HEK293 (cell line): ENCODE measurements at regions not wholly inside any gene's neighbourhood (a gene's known extent, or its start where the extent isn't known, plus 50 kb on each side); places are given as distances from the start of the nearest gene placed in this dataset.

Experiments used
- AEBP2 ChIP-seq: fragments of 450-650 bp; formaldehyde crosslinking; IDR thresholded peaks from 2 replicates; pipeline ENCODE4 v1.5.1; 2016; ENCODE audit warnings: missing biosample characterization, missing genetic modification characterization, borderline replicate concordance
- CTCF ChIP-seq: fragments of 450-650 bp; formaldehyde crosslinking; IDR thresholded peaks from 2 replicates; pipeline ENCODE4 v1.5.1; 2016; ENCODE audit warnings: missing biosample characterization, missing genetic modification characterization
- REST ChIP-seq: fragments of 450-650 bp; formaldehyde crosslinking; IDR thresholded peaks from 2 replicates; pipeline ENCODE4 v1.5.1; 2016; ENCODE audit warnings: missing biosample characterization, missing genetic modification characterization
- ZBTB17 ChIP-seq: fragments of 450-650 bp; formaldehyde crosslinking; IDR thresholded peaks from 2 replicates; pipeline ENCODE4 v1.5.1; 2016; ENCODE audit warnings: missing biosample characterization, missing genetic modification characterization
- ZBTB8A ChIP-seq: fragments of 450-650 bp; formaldehyde crosslinking; IDR thresholded peaks from 2 replicates; pipeline ENCODE4 v1.5.1; 2016; ENCODE audit warnings: missing biosample characterization, missing genetic modification characterization
- ZNF121 ChIP-seq: fragments of 450-650 bp; formaldehyde crosslinking; IDR thresholded peaks from 2 replicates; pipeline ENCODE4 v1.5.1; 2016; ENCODE audit warnings: missing biosample characterization, missing genetic modification characterization
- ZNF140 ChIP-seq: fragments of 450-650 bp; formaldehyde crosslinking; IDR thresholded peaks from 2 replicates; pipeline ENCODE4 v1.5.1; 2016; ENCODE audit warnings: missing biosample characterization, missing genetic modification characterization
- ZNF148 ChIP-seq: fragments of 450-650 bp; formaldehyde crosslinking; IDR thresholded peaks from 2 replicates; pipeline ENCODE4 v1.5.0; 2017; ENCODE audit warnings: missing biosample characterization, missing genetic modification characterization, borderline replicate concordance
- ZNF155 ChIP-seq: fragments of 450-650 bp; formaldehyde crosslinking; IDR thresholded peaks from 2 replicates; pipeline ENCODE4 v1.5.1; 2016; ENCODE audit warnings: missing biosample characterization, missing genetic modification characterization
- ZNF362 ChIP-seq: fragments of 450-650 bp; formaldehyde crosslinking; IDR thresholded peaks from 2 replicates; pipeline ENCODE4 v1.5.1; 2016; ENCODE audit warnings: missing biosample characterization, missing genetic modification characterization
- ZNF391 ChIP-seq: fragments of 450-650 bp; formaldehyde crosslinking; IDR thresholded peaks from 2 replicates; pipeline ENCODE4 v1.5.1; 2016; ENCODE audit warnings: low read depth, missing biosample characterization, missing genetic modification characterization, borderline replicate concordance
- ZNF580 ChIP-seq: fragments of 450-650 bp; formaldehyde crosslinking; IDR thresholded peaks from 2 replicates; pipeline ENCODE4 v1.5.1; 2016; ENCODE audit warnings: missing biosample characterization, missing genetic modification characterization

GRCh38 chr11:49499117-49499516 lies 290.7 kb upstream of the FOLH1 start:
- TF ChIP-seq ZNF121 (tag by site-specific recombination) (no peak), ZNF148 (tag by site-specific recombination) (no peak), ZBTB8A (tag by site-specific recombination) (no peak), ZNF140 (tag by site-specific recombination) (no peak), REST (tag by site-specific recombination) (no peak), AEBP2 (tag by site-specific recombination) (no peak), CTCF (no peak), ZNF362 (tag by site-specific recombination) (no peak), ZBTB17 (no peak), ZNF155 (no peak), ZNF580 (tag by site-specific recombination) (no peak), ZNF391 (tag by site-specific recombination) (no peak)
